ENCODE measurements at regions not wholly inside any gene's neighbourhood (a gene's known extent, or its start where the extent isn't known, plus 50 kb on each side); places are given as distances from the start of the nearest gene placed in this dataset.

GRCh38 chr2:160976797-160977196 lies 183.4 kb upstream of the TANK start:
- no peak for DNase-seq

GRCh38 chr2:160977376-160977775 lies 182.9 kb upstream of the TANK start:
- no peak for DNase-seq

GRCh38 chr2:160977854-160978253 lies 182.4 kb upstream of the TANK start:
- no peak for DNase-seq

GRCh38 chr2:160984426-160985077 lies 175.7 kb upstream of the TANK start:
- DNase-seq, result no peak

- no peak for DNase-seq
Observed at GRCh38 chr2:160989778-160990177, 170.4 kb upstream of the TANK start.

- peak; percentile 29 for DNase-seq
Observed at GRCh38 chr2:160993654-160994061, 166.6 kb upstream of the TANK start.

- DNase-seq, result peak; percentile 80
Observed at GRCh38 chr2:160994141-160995002, 165.9 kb upstream of the TANK start.

- no peak for DNase-seq
Observed at GRCh38 chr2:160996584-160996983, 163.6 kb upstream of the TANK start.

GRCh38 chr2:161004379-161004778 lies 155.8 kb upstream of the TANK start:
- DNase-seq, result no peak

GRCh38 chr2:161005170-161005569 lies 155.1 kb upstream of the TANK start:
- DNase-seq, result no peak

- DNase-seq, result no peak
Observed at GRCh38 chr2:161008311-161008710, 151.9 kb upstream of the TANK start.

GRCh38 chr2:161010503-161011015 lies 149.7 kb upstream of the TANK start:
- no peak for DNase-seq

- no peak for DNase-seq
Observed at GRCh38 chr2:161017780-161018470, 142.3 kb upstream of the TANK start.

GRCh38 chr2:161019311-161019710 lies 140.9 kb upstream of the TANK start:
- no peak for DNase-seq

GRCh38 chr2:161020437-161020836 lies 139.8 kb upstream of the TANK start:
- no peak for DNase-seq

- DNase-seq, result no peak
Observed at GRCh38 chr2:161028581-161028980, 131.6 kb upstream of the TANK start.

GRCh38 chr2:161029321-161029720 lies 130.9 kb upstream of the TANK start:
- no peak for DNase-seq

- DNase-seq, result no peak
Observed at GRCh38 chr2:161030260-161031063, 129.8 kb upstream of the TANK start.

- DNase-seq, result no peak
Observed at GRCh38 chr2:161031511-161031910, 128.7 kb upstream of the TANK start.

- DNase-seq, result no peak
Observed at GRCh38 chr2:161032635-161033034, 127.6 kb upstream of the TANK start.

- DNase-seq, result no peak
Observed at GRCh38 chr2:161033059-161033660, 127.1 kb upstream of the TANK start.

GRCh38 chr2:161036926-161037325 lies 123.3 kb upstream of the TANK start:
- no peak for DNase-seq
